DMS153 treated with DMSO at 0.1 percent for 48 hours (cell line): ENCODE measurements at regions not wholly inside any gene's neighbourhood (a gene's known extent, or its start where the extent isn't known, plus 50 kb on each side); places are given as distances from the start of the nearest gene placed in this dataset.
"Not testable (repeated sequence)": the region's sequence is repeated elsewhere in the genome, so short reads cannot be mapped to it uniquely, and the experiment has no call there.

Experiments
- DNase-seq: peaks from one replicate; lab custom pipeline; 2025; ENCODE audit not compliant: unreplicated experiment; lab: John Stamatoyannopoulos, UW

GRCh38 chr1:213457733-213458132 lies 406.7 kb downstream of the RPS6KC1 start:
- DNase-seq, result no peak

- not testable (repeated sequence) for DNase-seq
These were observed 411.3 kb downstream of the RPS6KC1 start for GRCh38 chr1:213462374-213462773.

- DNase-seq, result no peak
These were observed 413.9 kb downstream of the RPS6KC1 start for GRCh38 chr1:213464786-213465460.

- no peak for DNase-seq
These were observed 415.5 kb downstream of the RPS6KC1 start for GRCh38 chr1:213466541-213466940.

- DNase-seq, result no peak
These were observed 423.0 kb downstream of the RPS6KC1 start for GRCh38 chr1:213474054-213474453.

GRCh38 chr1:213481395-213481794 lies 430.4 kb downstream of the RPS6KC1 start:
- DNase-seq, result no peak

GRCh38 chr1:213484333-213484732 lies 433.3 kb downstream of the RPS6KC1 start:
- no peak for DNase-seq

- DNase-seq, result no peak
These were observed 433.7 kb downstream of the RPS6KC1 start for GRCh38 chr1:213484758-213485157.

- DNase-seq, result no peak
These were observed 435.4 kb downstream of the RPS6KC1 start for GRCh38 chr1:213486488-213486887.

GRCh38 chr1:213491468-213491867 lies 440.4 kb downstream of the RPS6KC1 start:
- DNase-seq, result no peak

GRCh38 chr1:213492161-213493041 lies 441.4 kb downstream of the RPS6KC1 start:
- no peak for DNase-seq

- no peak for DNase-seq
These were observed 448.4 kb downstream of the RPS6KC1 start for GRCh38 chr1:213499444-213499843.

- peak; percentile 91 for DNase-seq
These were observed 456.6 kb downstream of the RPS6KC1 start for GRCh38 chr1:213507472-213508223.

GRCh38 chr1:213511173-213511572 lies 460.1 kb downstream of the RPS6KC1 start:
- DNase-seq, result no peak

GRCh38 chr1:213512316-213512715 lies 461.3 kb downstream of the RPS6KC1 start:
- DNase-seq, result no peak

- DNase-seq, result no peak
These were observed 462.0 kb downstream of the RPS6KC1 start for GRCh38 chr1:213513006-213513405.

- DNase-seq, result not testable (repeated sequence)
These were observed 463.6 kb downstream of the RPS6KC1 start for GRCh38 chr1:213514408-213515179.

- DNase-seq, result peak; percentile 32
These were observed 468.1 kb downstream of the RPS6KC1 start for GRCh38 chr1:213519098-213519497.

GRCh38 chr1:213521206-213521605 lies 466.6 kb upstream of the PROX1 start:
- no peak for DNase-seq

GRCh38 chr1:213523781-213524398 lies 463.9 kb upstream of the PROX1 start:
- no peak for DNase-seq
